Left lung (tissue), 4 donors: ENCODE measurements at regions not wholly inside any gene's neighbourhood (a gene's known extent, or its start where the extent isn't known, plus 50 kb on each side); places are given as distances from the start of the nearest gene placed in this dataset.

ENCODE experiments used
- ATAC-seq: fragments of 200-7000 bp; cut with Tn5 transposase; one replicate; pipeline ENCODE4 v1.9.1; 2020; ENCODE audit warnings: moderate library complexity
- DNase-seq, 4 donors: peaks; one replicate each; pipeline ENCODE4 v3.0.0-alpha.2; 2013 to 2020
- H3K27ac ChIP-seq, 2 donors: fragments of 200-600 bp; sonication (generic) in 1 of 2; one replicate each; pipeline versions ENCODE4 v1.5.0 to v1.8.0; 2020 to 2021
- H3K27me3 ChIP-seq, 2 donors: fragments of 200-600 bp; sonication (generic) in 1 of 2; one replicate each; pipeline versions ENCODE4 v1.5.0 to v1.8.0; 2020 to 2021
- H3K36me3 ChIP-seq, 2 donors: fragments of 200-600 bp; sonication (generic) in 1 of 2; one replicate each; pipeline versions ENCODE4 v1.5.0 to v1.8.0; 2020 to 2021
- H3K4me1 ChIP-seq, 2 donors: fragments of 200-600 bp; one replicate each; pipeline ENCODE4 v1.8.0; 2021
- H3K4me3 ChIP-seq, 2 donors: fragments of 200-600 bp; sonication (generic) in 1 of 2; one replicate each; pipeline versions ENCODE4 v1.5.0 to v1.8.0; 2020 to 2021; ENCODE audit warnings: mild to moderate bottlenecking in 1 of 2
- H3K9me3 ChIP-seq, 2 donors: fragments of 200-600 bp; sonication (generic) in 1 of 2; one replicate each; pipeline versions ENCODE4 v1.5.0 to v1.8.0; 2020 to 2021
- CTCF ChIP-seq, 2 donors: fragments of 200-600 bp; sonication (generic) in 1 of 2; IDR thresholded peaks; one replicate each; pipeline versions ENCODE4 v1.5.0 to v1.8.0; 2021; ENCODE audit warnings: antibody characterized with exemption in 2 of 2
- intact Hi-C, 2 donors: fragments of 100-400 bp; cut with DNase I; formaldehyde crosslinking; loops; one replicate each; pipeline versions ENCODE4 v1.11.2 to v1.14.2; 2022
- donor health status: DM: no; HTN: yes; CAD: no.
- donor health status: DM: no; HTN: no; CAD: no.

GRCh38 chr5:118279540-118280294, 708.6 kb downstream of the DTWD2 start:
- H3K27ac ChIP-seq, result no peak overlapping the region
- no peaks in the 10 kb centered on the region for H3K27me3 ChIP-seq
- intact Hi-C loops, result no loop called here
- no peak overlapping the region for H3K4me3 ChIP-seq
- ATAC-seq (no peak), DNase-seq (no peak)
- no peak for TF ChIP-seq CTCF (IDR thresholded peaks at IDR 0.05)
- no peaks in the 10 kb centered on the region for H3K4me1 ChIP-seq
- no peaks in the 10 kb centered on the region for H3K36me3 ChIP-seq
- H3K9me3 ChIP-seq, result peaks cover 0 to under 1% of the 10 kb centered on the region in 2 donors

- ATAC-seq (no peak), DNase-seq (no peak)
- no peaks in the 10 kb centered on the region for H3K27me3 ChIP-seq
- no peak overlapping the region for H3K27ac ChIP-seq
- H3K4me3 ChIP-seq, result no peak overlapping the region
- no peaks in the 10 kb centered on the region for H3K4me1 ChIP-seq
- no peaks in the 10 kb centered on the region for H3K9me3 ChIP-seq
- H3K36me3 ChIP-seq, result no peaks in the 10 kb centered on the region
- no peak for TF ChIP-seq CTCF (IDR thresholded peaks at IDR 0.05)
- intact Hi-C loops, result no loop called here
Observed at GRCh38 chr5:118270526-118270925, 717.8 kb downstream of the DTWD2 start.

- DNase-seq (no peak), ATAC-seq (no peak)
- intact Hi-C loops, result no loop called here
- H3K27me3 ChIP-seq, result no peaks in the 10 kb centered on the region
- no peaks in the 10 kb centered on the region for H3K36me3 ChIP-seq
- H3K9me3 ChIP-seq, result no peaks in the 10 kb centered on the region
- H3K4me1 ChIP-seq, result no peaks in the 10 kb centered on the region
- no peak overlapping the region for H3K27ac ChIP-seq
- H3K4me3 ChIP-seq, result no peak overlapping the region
- TF ChIP-seq CTCF (IDR thresholded peaks at IDR 0.05), result no peak
Observed at GRCh38 chr5:118258223-118258622, 730.1 kb downstream of the DTWD2 start.

- TF ChIP-seq CTCF (IDR thresholded peaks at IDR 0.05), result no peak
- H3K27ac ChIP-seq, result no peak overlapping the region
- no peaks in the 10 kb centered on the region for H3K27me3 ChIP-seq
- ATAC-seq (no peak), DNase-seq (no peak)
- no peaks in the 10 kb centered on the region for H3K4me1 ChIP-seq
- H3K36me3 ChIP-seq, result no peaks in the 10 kb centered on the region
- H3K9me3 ChIP-seq, result peaks cover 0 to 2% of the 10 kb centered on the region in 2 donors
- H3K4me3 ChIP-seq, result no peak overlapping the region
- intact Hi-C loops, result no loop called here
Observed at GRCh38 chr5:118257066-118257465, 731.3 kb downstream of the DTWD2 start.

- no peak for TF ChIP-seq CTCF (IDR thresholded peaks at IDR 0.05)
Observed at GRCh38 chr5:118253225-118254061, 734.9 kb downstream of the DTWD2 start.

More at GRCh38 chr5:118253225-118254061, 734.9 kb downstream of the DTWD2 start:
- intact Hi-C loops, result no loop called here
- Histone ChIP-seq H3K4me1 (no peaks in the 10 kb centered on the region), H3K9me3 (peaks cover 0 to 25% of the 10 kb centered on the region in 2 donors), H3K27me3 (no peaks in the 10 kb centered on the region), H3K27ac (no peak overlapping the region), H3K4me3 (no peak overlapping the region), H3K36me3 (no peaks in the 10 kb centered on the region)
- DNase-seq (no peak), ATAC-seq (no peak)
